ENCODE measurements at regions not wholly inside any gene's neighbourhood (a gene's known extent, or its start where the extent isn't known, plus 50 kb on each side); places are given as distances from the start of the nearest gene placed in this dataset.

GRCh38 chr4:154164931-154165839, 326.4 kb downstream of the DCHS2 start:
- Mint-ChIP-seq H3K4me3 (ENCODE audit: unreplicated experiment) (peak overlapping the region; percentile 9), H3K27me3 (ENCODE audit: low read depth, unreplicated experiment) (no peaks in the 10 kb centered on the region), H3K4me1 (ENCODE audit: low read depth, unreplicated experiment) (peaks cover 35% of the 10 kb centered on the region), H3K27ac (ENCODE audit: unreplicated experiment) (peak overlapping the region; percentile 99), H3K9me3 (ENCODE audit: unreplicated experiment) (no peaks in the 10 kb centered on the region), H3K36me3 (ENCODE audit: low read depth, unreplicated experiment) (no peaks in the 10 kb centered on the region)
- Histone ChIP-seq H3K27me3 (ENCODE audit: insufficient read depth, low read length) (no peaks in the 10 kb centered on the region), H3K9me3 (ENCODE audit: insufficient read depth, low read depth, low read length) (no peaks in the 10 kb centered on the region), H3K4me1 (ENCODE audit: insufficient read depth, low read length) (peaks cover 12% of the 10 kb centered on the region), H3K79me2 (ENCODE audit: insufficient read depth, low read length) (no peaks in the 10 kb centered on the region), H3K4me3 (ENCODE audit: insufficient read depth, low read depth, low read length) (no peak overlapping the region), H4K20me1 (ENCODE audit: insufficient read depth, low read length) (no peaks in the 10 kb centered on the region), H3K36me3 (ENCODE audit: insufficient read depth, low read length) (no peaks in the 10 kb centered on the region), H3K27ac (ENCODE audit: low read depth, low read length) (peak overlapping the region; percentile 87), H3K4me2 (ENCODE audit: low read length) (peak overlapping the region; percentile 68), H2AFZ (ENCODE audit: low read depth, low read length) (no peak overlapping the region), H3K9ac (ENCODE audit: low read length) (peak overlapping the region; percentile 20)
- FAIRE-seq (peak; percentile 88), DNase-seq (ENCODE audit: low read depth) (peak; percentile 99)
- no peak for TF ChIP-seq CTCF (IDR thresholded peaks at IDR 0.05; ENCODE audit: insufficient read depth, low read depth, low read length)
- TF ChIP-seq EZH2 (IDR thresholded peaks at IDR 0.05; ENCODE audit: insufficient read depth, low read length): no peak

- no peaks in the 10 kb centered on the region for H4K20me1 ChIP-seq (ENCODE audit: insufficient read depth, low read length)
- Mint-ChIP-seq H3K9me3 (ENCODE audit: unreplicated experiment) (no peaks in the 10 kb centered on the region), H3K27ac (ENCODE audit: unreplicated experiment) (no peak overlapping the region), H3K4me3 (ENCODE audit: unreplicated experiment) (no peak overlapping the region), H3K4me1 (ENCODE audit: low read depth, unreplicated experiment) (peaks cover 32% of the 10 kb centered on the region), H3K27me3 (ENCODE audit: low read depth, unreplicated experiment) (peaks cover 2% of the 10 kb centered on the region), H3K36me3 (ENCODE audit: low read depth, unreplicated experiment) (peaks cover 2% of the 10 kb centered on the region)
- H3K9me3 ChIP-seq (ENCODE audit: insufficient read depth, low read depth, low read length): no peaks in the 10 kb centered on the region
- no peaks in the 10 kb centered on the region for H3K79me2 ChIP-seq (ENCODE audit: insufficient read depth, low read length)
- H3K27me3 ChIP-seq (ENCODE audit: insufficient read depth, low read length): no peaks in the 10 kb centered on the region
- no peak overlapping the region for H3K4me3 ChIP-seq (ENCODE audit: insufficient read depth, low read depth, low read length)
- no peak for TF ChIP-seq EZH2 (IDR thresholded peaks at IDR 0.05; ENCODE audit: insufficient read depth, low read length)
- TF ChIP-seq CTCF (IDR thresholded peaks at IDR 0.05; ENCODE audit: insufficient read depth, low read depth, low read length): no peak
- DNase-seq (ENCODE audit: low read depth) (peak; percentile 13), FAIRE-seq (no peak)
- H2AFZ ChIP-seq (ENCODE audit: low read depth, low read length): no peak overlapping the region
- H3K36me3 ChIP-seq (ENCODE audit: insufficient read depth, low read length): no peaks in the 10 kb centered on the region
- peaks cover 7% of the 10 kb centered on the region for H3K4me1 ChIP-seq (ENCODE audit: insufficient read depth, low read length)
- H3K9ac ChIP-seq (ENCODE audit: low read length): no peak overlapping the region
- no peak overlapping the region for H3K27ac ChIP-seq (ENCODE audit: low read depth, low read length)
- H3K4me2 ChIP-seq (ENCODE audit: low read length): no peak overlapping the region
Observed at GRCh38 chr4:154160519-154161301, 330.9 kb downstream of the DCHS2 start.
